ENCODE measurements at regions not wholly inside any gene's neighbourhood (a gene's known extent, or its start where the extent isn't known, plus 50 kb on each side); places are given as distances from the start of the nearest gene placed in this dataset.

DNA sequence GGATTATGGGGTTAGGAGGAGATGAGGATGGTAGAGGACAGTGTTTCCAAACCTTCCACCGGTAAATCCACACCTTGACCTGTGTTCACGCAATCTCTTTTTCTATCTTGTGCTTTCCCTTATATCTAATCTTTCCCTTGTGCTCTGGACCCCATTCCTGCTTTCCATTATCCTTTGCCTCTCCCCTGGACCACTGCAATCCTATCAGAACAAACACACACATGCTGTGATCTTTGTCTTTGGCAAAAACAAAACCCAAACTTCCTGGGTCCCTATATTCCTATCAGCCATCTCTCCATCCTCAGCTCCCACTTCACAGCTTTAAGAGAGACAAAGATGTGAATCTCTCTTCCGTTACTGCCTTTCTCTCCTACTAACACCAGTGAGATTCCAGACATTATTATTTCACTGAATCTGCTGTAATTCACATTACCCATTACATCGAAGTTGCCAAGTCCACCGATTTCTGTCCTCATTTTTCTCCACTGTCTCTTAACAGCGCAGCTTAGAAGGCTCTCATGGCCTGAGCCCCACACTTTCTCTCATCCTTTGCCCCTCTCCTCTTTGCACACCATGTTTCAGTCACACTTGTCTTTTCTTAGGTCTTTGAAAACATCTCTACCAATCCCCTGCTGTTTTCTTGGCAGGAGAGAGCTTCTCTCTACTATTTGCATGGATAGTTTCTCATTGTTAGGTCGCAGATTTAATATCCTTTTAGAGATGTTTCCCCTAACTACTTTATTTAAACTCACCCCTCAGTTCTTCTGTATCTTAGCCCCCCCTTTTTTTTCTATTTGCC is 230.0 kb upstream of the B3GALT2 start:
- DNase-seq (ENCODE audit: low read depth) = no peak
- H3K4me3 ChIP-seq (replicated peaks; ENCODE audit: low read depth, low read length) = no peak overlapping the region
- TF ChIP-seq, protein P1, sequence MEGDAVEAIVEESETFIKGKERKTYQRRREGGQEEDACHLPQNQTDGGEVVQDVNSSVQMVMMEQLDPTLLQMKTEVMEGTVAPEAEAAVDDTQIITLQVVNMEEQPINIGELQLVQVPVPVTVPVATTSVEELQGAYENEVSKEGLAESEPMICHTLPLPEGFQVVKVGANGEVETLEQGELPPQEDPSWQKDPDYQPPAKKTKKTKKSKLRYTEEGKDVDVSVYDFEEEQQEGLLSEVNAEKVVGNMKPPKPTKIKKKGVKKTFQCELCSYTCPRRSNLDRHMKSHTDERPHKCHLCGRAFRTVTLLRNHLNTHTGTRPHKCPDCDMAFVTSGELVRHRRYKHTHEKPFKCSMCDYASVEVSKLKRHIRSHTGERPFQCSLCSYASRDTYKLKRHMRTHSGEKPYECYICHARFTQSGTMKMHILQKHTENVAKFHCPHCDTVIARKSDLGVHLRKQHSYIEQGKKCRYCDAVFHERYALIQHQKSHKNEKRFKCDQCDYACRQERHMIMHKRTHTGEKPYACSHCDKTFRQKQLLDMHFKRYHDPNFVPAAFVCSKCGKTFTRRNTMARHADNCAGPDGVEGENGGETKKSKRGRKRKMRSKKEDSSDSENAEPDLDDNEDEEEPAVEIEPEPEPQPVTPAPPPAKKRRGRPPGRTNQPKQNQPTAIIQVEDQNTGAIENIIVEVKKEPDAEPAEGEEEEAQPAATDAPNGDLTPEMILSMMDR (IDR thresholded peaks at IDR 0.05; ENCODE audit: low read length, missing control alignments) = no peak

DNA sequence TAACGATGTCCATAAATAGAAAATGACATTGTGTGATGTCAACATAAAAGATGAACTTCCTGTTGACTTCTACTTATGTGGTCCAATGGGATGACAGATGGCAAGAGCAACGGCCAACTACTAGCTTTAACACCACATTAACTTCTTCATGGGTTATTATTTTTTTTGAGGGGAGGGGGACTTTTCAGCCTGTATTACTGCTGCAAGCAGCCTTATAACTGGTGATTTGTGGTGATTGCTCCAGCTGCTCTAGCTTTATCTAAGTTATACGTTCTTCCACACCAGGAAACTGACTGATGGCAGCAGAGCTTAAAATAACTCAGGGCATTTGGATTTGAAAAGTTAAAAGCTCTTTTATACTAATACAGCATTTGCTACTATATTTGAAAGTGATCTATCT is 228.8 kb upstream of the B3GALT2 start:
- TF ChIP-seq, protein P1 (IDR thresholded peaks at IDR 0.05; ENCODE audit: low read length, missing control alignments) = no peak
- no peak overlapping the region for H3K4me3 ChIP-seq (replicated peaks; ENCODE audit: low read depth, low read length)
- DNase-seq (ENCODE audit: low read depth) = no peak

DNA sequence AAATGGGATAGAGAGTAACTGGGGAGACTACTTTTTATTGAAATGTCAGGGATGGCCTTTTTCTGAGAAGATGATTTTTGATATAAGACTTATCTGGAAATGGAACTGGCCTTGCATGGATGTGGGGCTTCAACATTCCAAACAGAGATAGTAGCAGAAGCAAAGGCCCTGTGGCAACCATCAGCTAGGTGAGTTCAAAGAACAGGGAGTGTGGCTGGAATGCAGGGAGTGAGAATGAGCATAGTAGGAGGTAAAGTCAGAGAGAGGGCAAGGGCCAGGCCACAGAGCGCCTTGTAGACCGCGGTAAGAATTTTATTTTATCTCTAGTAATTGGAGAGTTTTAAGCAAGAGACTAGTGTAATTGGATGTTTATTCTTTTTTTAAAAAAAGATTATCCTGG is 227.0 kb upstream of the B3GALT2 start:
- no peak overlapping the region for H3K4me3 ChIP-seq (replicated peaks; ENCODE audit: low read depth, low read length)
- TF ChIP-seq, protein P1 (IDR thresholded peaks at IDR 0.05; ENCODE audit: low read length, missing control alignments) = no peak
- no peak for DNase-seq (ENCODE audit: low read depth)

DNA sequence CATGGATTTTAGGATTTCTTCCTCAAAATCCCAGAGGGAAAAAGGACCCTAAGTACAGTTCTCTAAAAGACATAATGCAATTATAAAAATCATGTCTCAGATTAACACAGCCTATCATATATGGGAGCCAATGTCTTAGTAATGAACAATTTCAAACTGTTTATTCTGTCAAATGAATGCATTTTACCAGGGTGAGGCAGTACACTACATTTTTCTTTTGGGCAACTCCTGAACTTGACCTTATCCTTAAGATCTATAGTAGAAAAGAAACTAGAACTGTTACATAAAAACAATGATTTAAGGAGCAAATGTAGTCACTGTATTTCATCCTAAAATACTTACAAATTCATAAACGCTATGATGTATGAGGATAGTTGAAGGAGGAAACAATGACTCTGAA is 226.3 kb upstream of the B3GALT2 start:
- TF ChIP-seq, protein P1 (IDR thresholded peaks at IDR 0.05; ENCODE audit: low read length, missing control alignments) = no peak
- DNase-seq (ENCODE audit: low read depth) = no peak
- H3K4me3 ChIP-seq (replicated peaks; ENCODE audit: low read depth, low read length) = no peak overlapping the region

DNA sequence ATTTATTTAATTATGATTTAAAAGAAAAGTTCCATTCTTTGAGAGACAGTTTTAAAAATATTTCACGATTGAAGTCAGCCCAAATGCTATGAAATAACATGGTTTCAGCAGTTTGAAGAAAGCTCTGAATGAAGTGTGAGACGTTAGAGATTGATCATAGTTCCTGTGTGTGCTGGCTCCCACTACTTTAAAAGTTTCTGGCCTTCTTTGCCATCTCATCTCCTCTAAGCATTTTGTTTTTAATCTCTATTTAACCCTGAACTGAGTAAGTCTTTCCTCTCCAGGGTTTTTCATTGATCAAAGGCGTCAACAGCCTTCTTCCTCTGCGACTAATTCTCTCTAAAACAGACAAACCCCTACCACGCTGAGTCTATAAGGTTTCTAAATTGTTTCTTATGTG is 225.3 kb upstream of the B3GALT2 start:
- no peak overlapping the region for H3K4me3 ChIP-seq (replicated peaks; ENCODE audit: low read depth, low read length)
- TF ChIP-seq, protein P1 (IDR thresholded peaks at IDR 0.05; ENCODE audit: low read length, missing control alignments) = no peak
- no peak for DNase-seq (ENCODE audit: low read depth)

DNA sequence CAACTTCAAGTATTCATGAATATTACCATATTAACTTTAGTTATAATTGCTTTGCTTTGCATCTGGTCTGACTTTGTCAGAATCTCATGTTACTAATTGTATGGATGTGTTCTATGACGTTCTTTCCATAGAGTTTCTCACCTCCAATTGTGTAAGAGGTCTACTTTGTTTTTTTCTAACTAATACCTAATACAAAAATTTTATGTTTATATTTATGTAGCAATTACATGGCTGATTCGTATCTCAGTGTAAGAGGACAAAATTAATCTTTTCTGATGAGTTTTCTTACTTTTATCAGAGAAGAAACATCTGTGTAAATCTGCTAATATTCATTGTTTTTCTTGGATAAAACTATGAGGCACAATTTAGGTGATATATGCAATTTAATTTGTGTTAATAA is 224.8 kb upstream of the B3GALT2 start:
- TF ChIP-seq, protein P1 (IDR thresholded peaks at IDR 0.05; ENCODE audit: low read length, missing control alignments) = no peak
- no peak for DNase-seq (ENCODE audit: low read depth)
- H3K4me3 ChIP-seq (replicated peaks; ENCODE audit: low read depth, low read length) = no peak overlapping the region

DNA sequence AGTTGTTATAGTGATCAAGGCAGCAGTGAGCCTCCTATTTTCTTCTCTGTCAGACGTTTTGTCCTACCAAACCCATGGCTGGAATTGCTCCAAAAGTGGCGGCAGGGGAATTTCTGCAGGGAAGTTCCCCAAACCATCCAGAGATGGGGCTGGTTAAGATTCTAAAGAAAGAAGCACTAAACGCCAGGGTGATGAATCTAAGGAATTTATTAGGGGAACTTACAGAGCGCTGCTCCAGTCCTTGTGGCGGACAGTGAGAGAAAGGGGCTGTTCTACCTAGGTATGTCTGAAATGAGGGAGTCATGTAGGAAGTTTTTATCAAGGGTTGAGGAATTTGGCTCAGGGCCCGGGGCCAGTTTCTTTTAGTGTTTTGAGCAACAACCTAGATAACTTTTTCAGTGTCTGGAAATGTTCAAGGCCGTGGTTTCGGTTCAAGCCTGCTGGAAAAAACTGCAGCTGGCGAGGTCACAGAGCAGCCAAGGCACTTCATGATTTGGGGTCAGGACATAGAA is 222.4 kb upstream of the B3GALT2 start:
- H3K4me3 ChIP-seq (replicated peaks; ENCODE audit: low read depth, low read length) = peak overlapping the region; percentile 30
- peak; percentile 98 for DNase-seq (ENCODE audit: low read depth)
- TF ChIP-seq, protein P1 (IDR thresholded peaks at IDR 0.05; ENCODE audit: low read length, missing control alignments) = peak; percentile 15
